Fibroblast of lung (primary cell): ENCODE measurements at regions not wholly inside any gene's neighbourhood (a gene's known extent, or its start where the extent isn't known, plus 50 kb on each side); places are given as distances from the start of the nearest gene placed in this dataset.

Experiments
- DNase-seq, 2 donors: peaks; one replicate each; pipeline versions ENCODE4 v3.0.0 to v3.0.0-alpha.2; 2010; ENCODE audit warnings: low read depth in 2 of 2
- H2AFZ ChIP-seq: 2 replicates; pipeline ENCODE4 v1.5.1; 2012; ENCODE audit warnings: low read length, control low read depth, inconsistent platforms
- H3K27ac ChIP-seq: 2 replicates; pipeline ENCODE4 v1.5.1; 2011; ENCODE audit warnings: low read length, control low read depth; ENCODE audit not compliant: insufficient read depth
- H3K27me3 ChIP-seq: 2 replicates; pipeline ENCODE4 v1.5.1; 2011; ENCODE audit warnings: mild to moderate bottlenecking, low read length; ENCODE audit not compliant: control insufficient read depth, insufficient read depth
- H3K36me3 ChIP-seq: 2 replicates; pipeline ENCODE4 v1.5.1; 2011; ENCODE audit warnings: low read length; ENCODE audit not compliant: control insufficient read depth, insufficient read depth
- H3K4me1 ChIP-seq: 2 replicates; pipeline ENCODE4 v1.5.1; 2011; ENCODE audit warnings: low read length; ENCODE audit not compliant: control insufficient read depth, insufficient read depth; ENCODE audit errors: extremely low read depth
- H3K4me2 ChIP-seq: 2 replicates; pipeline ENCODE4 v1.5.1; 2011; ENCODE audit warnings: low read length, control low read depth; ENCODE audit not compliant: insufficient read depth; ENCODE audit errors: extremely low read depth
- H3K4me3 ChIP-seq, 4 experiments: fragments of 200-600 bp in 1 of 4; sonication (generic) in 1 of 4; replicated peaks in 1 of 4; 2 replicates each; pipeline ENCODE4 v1.5.1; 2011 to 2016; ENCODE audit warnings: low read length in 4 of 4, low read depth in 3 of 4, mild to moderate bottlenecking in 3 of 4, control low read depth in 2 of 4, inconsistent platforms in 1 of 4, mixed read lengths in 1 of 4; ENCODE audit not compliant: insufficient read depth in 1 of 4; ENCODE audit errors: control extremely low read depth in 1 of 4
- H3K79me2 ChIP-seq: 2 replicates; pipeline ENCODE4 v1.5.1; 2012; ENCODE audit warnings: mild to moderate bottlenecking, low read length, inconsistent platforms; ENCODE audit not compliant: control insufficient read depth, insufficient read depth
- H3K9ac ChIP-seq: 2 replicates; pipeline ENCODE4 v1.5.1; 2011; ENCODE audit warnings: mild to moderate bottlenecking, low read length, control low read depth; ENCODE audit not compliant: insufficient read depth
- H3K9me3 ChIP-seq: 2 replicates; pipeline ENCODE4 v1.5.1; 2012; ENCODE audit warnings: low read depth, low read length; ENCODE audit not compliant: control insufficient read depth, insufficient read depth
- H4K20me1 ChIP-seq: 2 replicates; pipeline ENCODE4 v1.5.1; 2011; ENCODE audit warnings: low read length; ENCODE audit not compliant: control insufficient read depth, insufficient read depth; ENCODE audit errors: extremely low read depth
- CTCF ChIP-seq, 2 donors: IDR thresholded peaks in 1 of 2; conservative IDR thresholded peaks in 1 of 2; 1 replicate in 1 of 2; 2 replicates in 1 of 2; pipeline ENCODE4 v1.5.1; 2011 to 2012; ENCODE audit warnings: low read length in 2 of 2, control low read depth in 1 of 2, inconsistent platforms in 1 of 2, low read depth in 1 of 2, mild to moderate bottlenecking in 1 of 2
- EZH2 ChIP-seq: IDR thresholded peaks from 2 replicates; pipeline ENCODE4 v1.5.1; 2012; ENCODE audit warnings: low read length, control low read depth, mild to moderate bottlenecking; ENCODE audit errors: missing control alignments

- TF ChIP-seq EZH2, result no peak
- Histone ChIP-seq H4K20me1 (no peaks in the 10 kb centered on the region), H3K4me1 (no peaks in the 10 kb centered on the region), H2AFZ (no peak overlapping the region), H3K79me2 (no peaks in the 10 kb centered on the region), H3K27me3 (no peaks in the 10 kb centered on the region), H3K4me3 (no peak overlapping the region), H3K9me3 (no peaks in the 10 kb centered on the region), H3K27ac (no peak overlapping the region), H3K4me2 (no peak overlapping the region), H3K36me3 (no peaks in the 10 kb centered on the region), H3K9ac (no peak overlapping the region)
- no peak for DNase-seq
Observed at GRCh38 chr2:16832910-16833309, 167.3 kb upstream of the CYRIA start.

DNA sequence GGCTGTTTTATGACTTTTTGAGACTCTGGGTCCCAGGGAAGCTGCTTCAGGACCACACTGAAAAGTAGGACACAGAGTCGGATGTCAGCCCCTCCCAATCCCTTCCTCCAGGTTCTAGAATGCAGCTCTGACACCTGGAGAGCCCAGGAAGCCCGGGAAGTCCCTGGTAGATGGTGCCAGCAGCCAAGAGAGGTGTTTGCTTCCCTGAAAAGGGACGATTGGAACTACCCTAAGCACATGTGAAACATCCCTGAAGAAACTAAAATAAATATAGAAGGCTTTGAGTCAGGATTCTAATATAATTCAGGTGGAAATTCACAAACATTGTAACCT lies 163.2 kb upstream of the CYRIA start:
- no peak overlapping the region for H3K4me2 ChIP-seq
- no peaks in the 10 kb centered on the region for H3K27me3 ChIP-seq
- no peaks in the 10 kb centered on the region for H3K9me3 ChIP-seq
- H3K4me3 ChIP-seq, result no peak overlapping the region
- no peaks in the 10 kb centered on the region for H3K4me1 ChIP-seq
- H3K36me3 ChIP-seq, result no peaks in the 10 kb centered on the region
- no peak for DNase-seq
- H3K79me2 ChIP-seq, result no peaks in the 10 kb centered on the region
- TF ChIP-seq CTCF (conservative IDR thresholded peaks at IDR 0.05 in 1 of 2, IDR thresholded peaks at IDR 0.05 in 1 of 2; ENCODE audit: low read depth in 1 of 2, low read length in 2 of 2) (no peak), EZH2 (no peak)
- H2AFZ ChIP-seq, result no peak overlapping the region
- no peak overlapping the region for H3K9ac ChIP-seq
- H4K20me1 ChIP-seq, result no peaks in the 10 kb centered on the region
- H3K27ac ChIP-seq, result no peak overlapping the region

DNA sequence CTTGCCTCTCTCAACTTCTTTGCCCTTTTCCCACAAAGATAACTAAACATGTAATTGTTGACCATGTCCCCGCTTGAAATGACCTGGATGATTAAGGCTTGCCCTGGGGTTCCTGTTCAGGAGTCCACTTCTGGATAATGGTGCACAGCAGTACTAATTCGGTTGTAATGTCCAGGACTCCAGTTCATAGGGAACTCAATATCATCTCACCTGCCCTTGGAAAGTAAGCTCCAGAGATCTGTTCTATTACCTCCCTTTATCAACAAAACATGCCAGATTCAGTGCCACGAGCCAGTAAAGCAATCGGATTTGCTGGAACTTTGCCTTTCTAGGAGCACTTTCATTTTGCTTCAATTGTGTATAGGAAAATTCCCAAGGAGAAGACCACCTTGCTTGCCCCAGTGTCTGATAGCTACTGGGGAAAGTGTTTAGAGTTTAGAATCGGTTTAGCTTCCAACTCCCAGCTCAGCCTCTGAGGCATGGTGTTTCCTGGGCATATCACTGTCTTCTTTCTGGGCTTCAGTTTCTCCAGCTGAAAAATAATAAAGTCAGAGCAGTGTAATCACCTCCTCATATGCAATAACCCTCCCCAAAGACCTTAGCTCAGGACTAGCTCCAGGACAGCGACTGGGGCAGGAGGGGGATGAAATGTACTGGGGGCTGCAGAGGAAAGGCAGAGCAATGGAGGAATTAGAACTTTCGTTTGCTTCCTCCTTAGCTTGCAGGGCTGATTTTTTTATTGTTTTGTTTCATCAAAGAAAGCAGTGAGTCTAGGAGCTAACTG lies 162.6 kb upstream of the CYRIA start:
- Histone ChIP-seq H4K20me1 (no peaks in the 10 kb centered on the region), H3K9ac (no peak overlapping the region), H3K36me3 (no peaks in the 10 kb centered on the region), H3K4me1 (no peaks in the 10 kb centered on the region), H3K9me3 (no peaks in the 10 kb centered on the region), H3K27me3 (no peaks in the 10 kb centered on the region), H3K27ac (no peak overlapping the region), H3K4me3 (no peak overlapping the region), H3K4me2 (no peak overlapping the region), H3K79me2 (no peaks in the 10 kb centered on the region), H2AFZ (no peak overlapping the region)
- TF ChIP-seq CTCF (conservative IDR thresholded peaks at IDR 0.05 in 1 of 2, IDR thresholded peaks at IDR 0.05 in 1 of 2; ENCODE audit: low read depth in 1 of 2, low read length in 2 of 2) (no peak), EZH2 (no peak)
- no peak for DNase-seq
